ENCODE measurements at regions not wholly inside any gene's neighbourhood (a gene's known extent, or its start where the extent isn't known, plus 50 kb on each side); places are given as distances from the start of the nearest gene placed in this dataset.

- no peak for TF ChIP-seq POLR2A (IDR thresholded peaks at IDR 0.05)
- TF ChIP-seq CTCF (IDR thresholded peaks at IDR 0.05): peak in 2 of 3 donors; percentile 5 to 34
Measured at GRCh38 chr10:113326160-113327111, 226.4 kb upstream of the HABP2 start.
